Amniotic stem cell (primary cell): ENCODE measurements at regions not wholly inside any gene's neighbourhood (a gene's known extent, or its start where the extent isn't known, plus 50 kb on each side); places are given as distances from the start of the nearest gene placed in this dataset.
A peak's percentile ranks its signal among the peaks of the same experiment; 100 is the strongest.
"Not testable (repeated sequence)": the region's sequence is repeated elsewhere in the genome, so short reads cannot be mapped to it uniquely, and the experiment has no call there.

Experiments used
- DNase-seq: peaks from one replicate; lab custom pipeline; 2025; lab: John Stamatoyannopoulos, UW

- not testable (repeated sequence) for DNase-seq
Measured at GRCh38 chr14:83091991-83092956, 1558.6 kb upstream of the SEL1L start.

DNA sequence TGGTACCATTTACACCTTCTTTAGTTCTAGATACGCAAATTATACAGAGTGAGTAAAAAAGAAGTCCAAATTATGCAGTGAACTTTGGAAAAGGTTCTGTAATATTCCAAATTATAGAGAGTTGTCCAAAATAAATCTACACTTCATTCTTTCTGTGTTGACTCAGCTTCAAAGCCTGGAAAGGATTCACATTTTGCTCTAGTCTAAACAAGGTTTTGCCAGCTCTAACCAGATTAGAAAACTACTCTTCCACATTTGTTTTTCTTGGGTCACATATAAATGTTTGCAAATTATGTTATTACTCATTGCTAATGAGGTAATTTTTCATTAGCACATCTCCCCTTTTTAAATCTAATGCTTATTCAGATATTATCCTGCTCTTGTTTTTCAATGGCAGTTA is 1562.4 kb upstream of the SEL1L start:
- no peak for DNase-seq

- DNase-seq = no peak
Measured at GRCh38 chr14:83101846-83102245, 1568.2 kb upstream of the SEL1L start.

DNA sequence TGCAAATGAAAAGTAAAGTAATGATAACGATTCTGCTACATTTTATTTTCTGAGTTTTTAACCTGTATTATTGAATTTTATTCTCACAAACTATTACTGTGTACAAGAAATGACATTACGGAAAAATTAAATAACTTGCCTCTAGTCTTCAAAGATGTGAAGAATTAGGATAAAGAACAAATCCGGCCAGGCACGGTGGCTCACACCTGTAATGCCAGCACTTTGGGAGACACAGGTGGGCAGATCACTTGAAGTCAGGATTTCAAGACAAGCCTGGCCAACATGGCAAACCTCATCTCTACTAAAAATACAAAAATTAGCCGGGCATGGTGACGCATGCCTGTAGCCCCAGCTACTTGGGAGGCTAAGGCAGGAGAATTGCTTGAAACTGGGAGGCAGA is 1584.4 kb upstream of the SEL1L start:
- no peak for DNase-seq

- no peak for DNase-seq
Measured at GRCh38 chr14:83120187-83120586, 1586.5 kb upstream of the SEL1L start.

- DNase-seq = no peak
Measured at GRCh38 chr14:83126076-83126475, 1592.4 kb upstream of the SEL1L start.

DNA sequence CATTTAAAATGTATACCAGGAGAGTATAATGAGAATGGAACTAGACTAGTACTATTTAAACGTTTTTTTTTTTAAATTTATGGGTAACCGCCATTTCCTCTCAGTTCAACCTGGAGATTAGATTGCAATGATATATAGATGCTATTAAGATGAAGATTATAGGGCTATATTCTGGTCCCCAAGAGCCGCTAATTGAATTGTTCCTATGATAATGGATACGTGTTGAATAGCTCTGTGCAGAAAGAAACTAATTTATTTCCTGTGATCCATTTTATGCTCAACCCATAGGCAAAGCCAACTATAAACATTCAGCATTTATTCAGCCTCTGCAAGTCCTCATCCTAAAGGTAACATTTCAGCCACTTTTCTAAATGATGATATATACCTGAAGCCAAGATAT is 1595.1 kb upstream of the SEL1L start:
- DNase-seq = no peak

- no peak for DNase-seq
Measured at GRCh38 chr14:83129496-83129895, 1595.8 kb upstream of the SEL1L start.

GRCh38 chr14:83133981-83134645 is 1600.5 kb upstream of the SEL1L start:
- DNase-seq = no peak

DNA sequence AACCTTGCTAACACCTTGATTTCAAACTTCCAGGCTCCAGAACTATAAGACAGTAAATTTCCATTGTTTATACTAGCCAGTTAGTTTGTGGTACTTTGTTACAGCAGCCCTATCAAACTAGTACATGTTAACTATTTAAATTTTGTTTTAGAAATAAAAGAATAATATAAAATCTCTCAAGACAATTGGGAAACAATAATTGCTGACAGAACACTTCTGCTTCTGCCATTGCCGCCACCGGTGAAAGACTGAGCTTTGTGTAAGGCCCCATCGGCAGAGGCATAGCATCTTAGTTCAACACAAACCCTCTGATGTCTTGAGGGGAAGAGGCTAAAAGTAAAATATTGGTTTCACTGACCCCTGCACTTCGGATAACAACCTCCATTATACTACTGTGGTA is 1607.1 kb upstream of the SEL1L start:
- no peak for DNase-seq

DNA sequence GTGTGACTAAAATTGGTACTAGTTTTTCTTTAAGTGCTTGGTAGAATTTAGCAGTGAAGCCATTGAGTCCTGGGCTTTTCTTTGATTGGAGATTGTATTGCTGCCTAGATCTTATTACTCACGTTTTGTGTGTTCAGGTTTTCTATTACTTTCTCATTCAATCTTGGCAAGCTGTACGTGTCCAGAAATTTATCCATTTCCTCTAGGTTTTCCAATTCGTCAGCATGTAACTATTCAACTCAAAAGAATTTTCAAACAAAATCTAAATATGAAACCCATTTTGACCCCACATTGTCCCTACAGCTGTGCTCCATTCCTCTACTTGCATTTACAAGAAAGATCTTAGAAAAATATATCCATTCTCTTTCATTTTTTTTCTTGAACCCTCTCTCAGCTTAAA is 1613.4 kb upstream of the SEL1L start:
- no peak for DNase-seq

DNA sequence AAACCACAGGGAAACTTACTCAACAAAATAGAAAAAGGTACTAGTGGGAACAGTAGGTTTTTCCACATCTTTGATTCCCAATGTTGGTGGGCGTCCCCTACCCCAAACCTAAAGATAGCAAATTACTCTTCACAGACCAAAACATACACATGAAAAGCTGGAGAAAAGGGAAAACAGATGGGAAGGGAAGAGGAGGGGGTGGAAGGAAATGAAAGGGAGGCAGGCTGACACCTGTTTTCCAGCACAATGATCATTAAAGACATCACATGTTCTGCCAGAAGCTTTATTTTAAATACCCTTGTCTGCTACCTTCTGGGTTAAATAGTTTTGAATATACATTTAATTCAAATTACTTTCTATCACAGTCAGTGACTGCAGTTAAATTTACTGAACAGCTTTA is 1617.9 kb upstream of the SEL1L start:
- no peak for DNase-seq

DNA sequence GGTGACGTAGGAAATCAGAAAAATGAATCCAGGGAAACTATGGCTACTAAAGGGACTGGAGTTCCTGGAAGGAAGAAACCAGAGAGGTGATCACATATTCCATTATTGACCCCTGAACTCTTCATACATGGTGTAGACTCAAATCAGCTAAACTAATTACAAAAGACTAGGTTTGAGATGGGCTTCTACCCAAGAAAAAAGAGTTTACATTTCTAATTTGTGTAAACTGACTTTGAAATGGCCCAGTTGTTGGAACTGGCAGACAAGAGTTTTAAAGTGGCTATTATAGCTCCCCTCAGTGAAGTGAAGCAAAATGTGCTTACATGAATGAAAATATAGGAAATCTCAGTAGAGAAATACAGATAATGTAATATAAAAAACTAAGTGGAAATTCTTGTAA is 1619.4 kb upstream of the SEL1L start:
- DNase-seq = no peak

DNA sequence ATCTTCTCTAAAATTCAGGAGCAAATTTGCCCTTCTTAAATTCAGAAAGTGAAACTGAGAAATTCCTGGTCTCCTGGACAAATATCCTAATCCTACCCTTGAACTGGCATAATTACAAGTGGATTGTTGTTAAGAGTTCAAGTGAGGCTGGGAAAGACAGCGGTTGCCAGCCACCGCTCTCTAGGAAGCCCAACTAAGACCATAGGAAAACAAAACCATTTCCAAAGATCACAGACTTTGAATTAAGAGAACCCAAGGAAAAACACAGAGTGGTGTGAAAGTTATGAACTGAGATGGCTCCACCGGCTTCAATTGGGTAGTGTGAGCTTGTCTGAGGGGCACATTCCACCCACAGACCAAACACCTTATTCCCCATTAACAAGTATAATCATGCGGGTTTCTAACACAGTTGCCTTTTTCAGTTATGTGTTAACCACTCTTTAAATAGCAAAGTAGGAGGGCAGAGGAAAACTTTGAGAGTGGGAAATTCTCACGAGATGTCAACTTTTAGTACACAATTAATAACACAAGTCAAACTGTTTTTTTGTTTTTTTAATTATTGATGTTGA is 1628.8 kb upstream of the SEL1L start:
- DNase-seq = no peak

DNA sequence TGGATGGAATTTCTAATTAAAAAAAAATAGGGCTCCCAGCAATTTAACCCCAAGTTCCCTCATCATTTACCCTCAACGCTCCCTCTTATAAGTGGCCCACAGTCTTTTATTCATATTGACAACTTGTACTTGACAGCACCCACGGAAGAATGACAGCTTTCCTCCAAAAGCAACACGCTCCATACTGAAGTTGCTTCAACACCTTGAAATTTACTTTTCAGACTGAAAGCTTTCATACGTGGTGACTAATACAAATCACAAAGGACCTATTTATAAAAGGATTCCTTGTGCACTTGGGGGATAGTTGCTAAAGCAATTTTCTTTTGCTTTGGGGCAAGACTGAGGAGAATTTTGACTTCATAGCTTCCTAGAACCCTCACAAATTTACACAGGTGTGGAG is 1629.4 kb upstream of the SEL1L start:
- DNase-seq = no peak

DNA sequence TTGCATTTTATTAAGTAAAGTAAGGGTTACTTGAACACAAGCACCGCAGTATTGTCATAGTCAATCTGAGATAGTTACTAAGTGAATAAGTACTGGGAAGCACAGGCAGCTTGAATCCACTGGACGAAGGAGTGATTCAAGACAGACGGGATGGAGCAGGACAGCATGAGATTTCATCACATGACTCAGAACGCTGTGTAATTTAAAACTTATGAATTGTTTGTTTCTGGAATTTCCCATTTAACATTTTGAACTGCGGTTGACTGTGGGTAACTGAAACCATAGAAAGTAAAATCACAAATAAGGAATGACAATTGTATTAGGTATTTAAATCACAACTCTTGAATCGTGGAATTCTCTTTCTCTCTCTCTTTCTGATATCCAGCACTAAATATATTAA is 1630.4 kb upstream of the SEL1L start:
- DNase-seq = peak; percentile 79

- DNase-seq = no peak
Measured at GRCh38 chr14:83164591-83164990, 1630.9 kb upstream of the SEL1L start.

DNA sequence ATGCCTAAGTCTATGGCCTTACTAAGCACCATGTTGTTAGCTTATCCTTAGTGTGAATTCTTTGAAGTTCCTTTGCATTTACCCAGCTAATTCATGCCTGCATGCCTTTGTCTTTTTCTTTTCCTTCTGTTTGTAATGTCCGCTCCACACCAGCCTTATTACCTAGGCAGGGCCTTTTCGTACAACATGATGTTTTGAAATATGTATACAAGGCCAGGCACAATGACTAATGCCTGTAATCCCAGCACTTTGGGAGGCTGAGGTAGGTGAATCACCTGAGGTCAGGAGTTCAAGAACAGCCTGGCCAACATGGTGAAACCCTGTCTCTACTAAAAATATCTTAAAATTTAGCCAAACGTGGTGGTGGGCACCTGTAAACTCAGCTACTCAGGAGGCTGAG is 1636.5 kb upstream of the SEL1L start:
- DNase-seq = no peak

GRCh38 chr14:83171761-83172160 is 1638.1 kb upstream of the SEL1L start:
- DNase-seq = no peak

- DNase-seq = peak; percentile 8
Measured at GRCh38 chr14:83172363-83172762, 1638.7 kb upstream of the SEL1L start.

GRCh38 chr14:83173687-83174086 is 1640.0 kb upstream of the SEL1L start:
- DNase-seq = no peak

DNA sequence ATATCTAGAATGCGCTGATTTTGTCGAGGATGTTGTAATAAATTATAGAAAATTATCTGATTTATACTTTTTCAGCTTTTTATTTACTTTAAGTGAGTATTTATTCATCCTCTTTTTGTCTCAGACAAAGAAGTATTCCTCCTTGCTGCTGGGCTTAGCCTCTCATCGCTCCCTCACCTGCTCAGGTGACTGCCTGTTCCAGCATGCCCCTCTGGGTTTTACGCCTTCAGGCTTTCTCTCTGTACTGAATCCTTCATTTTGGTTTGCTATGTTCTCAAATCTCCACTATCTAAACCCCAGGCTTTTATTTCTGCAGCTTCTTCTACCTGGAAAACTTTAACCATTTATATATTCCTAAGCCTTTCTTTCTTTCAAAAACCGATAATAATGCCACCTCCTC is 1650.9 kb upstream of the SEL1L start:
- DNase-seq = no peak

GRCh38 chr14:83188311-83188710 is 1654.7 kb upstream of the SEL1L start:
- DNase-seq = not testable (repeated sequence)
